Limb (tissue), 2 donors: ENCODE measurements at regions not wholly inside any gene's neighbourhood (a gene's known extent, or its start where the extent isn't known, plus 50 kb on each side); places are given as distances from the start of the nearest gene placed in this dataset.
A peak's percentile ranks its signal among the peaks of the same experiment; 100 is the strongest.

ENCODE experiments used
- DNase-seq, 2 donors: peaks; one replicate each; pipeline ENCODE4 v3.0.0-alpha.2; 2016; ENCODE audit errors: extremely low spot score in 2 of 2

DNA sequence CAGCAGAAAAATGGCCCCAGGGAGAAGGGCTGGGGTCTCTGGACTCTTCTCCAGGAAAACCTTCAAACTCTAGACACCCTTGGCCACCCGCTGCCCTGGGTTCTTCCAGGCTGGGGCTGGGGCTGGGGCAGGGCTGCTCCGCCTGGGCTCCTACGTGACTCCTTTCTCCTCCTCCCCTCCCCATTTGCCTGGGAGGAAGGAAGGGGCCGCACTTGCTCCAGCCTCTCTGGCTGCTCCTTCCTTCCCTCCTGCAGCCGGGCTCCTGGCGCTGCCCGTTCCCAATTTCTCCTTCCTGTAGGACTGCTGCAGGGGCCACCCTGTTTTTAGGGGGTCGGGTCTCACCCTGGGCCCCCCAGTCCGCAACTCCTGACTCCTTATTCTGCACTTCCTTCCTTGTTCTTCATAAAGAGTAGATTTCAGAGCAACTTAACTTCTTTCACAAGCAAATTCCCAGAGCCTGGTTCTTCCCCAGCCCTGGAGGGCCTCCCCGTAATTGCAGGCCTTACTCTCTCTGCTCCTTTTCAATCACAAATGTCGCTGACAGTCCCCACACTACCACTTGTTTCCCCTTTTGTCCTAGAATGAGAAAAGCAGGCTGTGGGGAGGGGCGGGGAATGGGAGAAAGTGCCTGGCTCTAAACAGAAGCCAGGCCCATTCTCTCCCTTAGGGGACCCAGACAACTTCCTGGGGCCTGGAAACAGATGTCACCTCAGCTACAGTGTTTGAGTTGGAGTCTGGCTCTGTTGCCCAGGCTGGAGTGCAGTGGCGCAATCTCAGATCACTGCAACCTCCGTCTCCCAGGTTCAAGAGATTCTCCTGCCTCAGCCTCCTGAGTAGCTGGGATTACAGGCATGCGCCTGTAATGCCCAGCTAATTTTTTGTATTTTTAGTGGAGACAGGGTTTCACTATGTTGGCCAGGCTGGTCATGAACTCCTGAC lies 137.8 kb downstream of the ENGASE start:
- DNase-seq = no peak

DNA sequence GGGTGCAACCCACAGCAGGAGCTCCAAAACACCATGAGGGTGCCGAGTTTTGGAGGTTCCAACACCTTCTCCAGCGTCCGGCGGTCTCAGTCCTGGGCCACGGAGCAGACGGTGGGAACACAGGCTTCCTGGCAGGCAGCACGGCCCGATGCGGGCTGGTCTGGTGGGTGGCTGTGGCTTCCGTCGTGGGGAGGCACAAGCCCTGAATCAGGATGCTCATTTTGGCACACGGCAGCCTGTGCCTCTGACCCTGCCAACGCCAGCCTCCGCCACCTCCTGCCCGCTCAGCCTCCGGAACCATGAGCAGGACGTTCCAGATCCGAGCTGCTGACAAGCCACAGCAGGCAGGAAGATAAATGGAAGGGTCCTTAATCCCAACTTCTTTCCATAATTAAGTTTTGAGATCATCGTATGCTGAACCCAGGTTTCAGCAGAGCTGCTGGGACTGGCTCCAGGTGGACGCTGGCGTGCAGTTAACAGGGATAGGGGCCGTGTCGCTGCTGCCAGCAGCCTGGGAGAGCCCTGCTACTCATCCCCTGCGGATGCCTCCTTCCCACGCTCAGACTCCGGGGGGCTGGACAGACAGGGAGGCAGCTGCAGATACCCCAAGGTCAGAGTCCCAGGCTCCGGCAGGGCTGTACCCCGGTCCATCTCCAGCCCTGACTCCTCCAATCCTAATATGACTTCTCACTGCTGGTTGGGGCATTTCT lies 136.6 kb downstream of the ENGASE start:
- no peak for DNase-seq

DNA sequence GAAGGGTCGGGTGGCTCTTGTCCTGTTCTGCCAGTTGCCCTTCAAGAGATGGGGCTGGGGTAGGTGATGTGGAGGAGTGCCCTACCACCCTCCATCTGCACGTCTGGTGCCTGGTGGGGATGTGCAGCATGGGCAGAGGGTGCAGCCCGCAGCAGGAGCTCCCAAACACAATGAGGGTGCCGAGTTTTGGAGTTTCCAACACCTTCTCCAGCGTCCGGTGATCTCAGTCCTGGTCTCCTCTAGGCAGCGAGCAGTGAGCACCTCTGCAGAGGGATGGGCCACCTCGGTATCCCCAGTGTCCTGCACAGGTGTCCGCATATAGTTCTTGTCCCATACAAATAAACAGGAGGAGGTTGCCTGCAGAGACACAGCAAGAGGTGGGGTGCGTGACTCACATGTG lies 136.0 kb downstream of the ENGASE start:
- no peak for DNase-seq

DNA sequence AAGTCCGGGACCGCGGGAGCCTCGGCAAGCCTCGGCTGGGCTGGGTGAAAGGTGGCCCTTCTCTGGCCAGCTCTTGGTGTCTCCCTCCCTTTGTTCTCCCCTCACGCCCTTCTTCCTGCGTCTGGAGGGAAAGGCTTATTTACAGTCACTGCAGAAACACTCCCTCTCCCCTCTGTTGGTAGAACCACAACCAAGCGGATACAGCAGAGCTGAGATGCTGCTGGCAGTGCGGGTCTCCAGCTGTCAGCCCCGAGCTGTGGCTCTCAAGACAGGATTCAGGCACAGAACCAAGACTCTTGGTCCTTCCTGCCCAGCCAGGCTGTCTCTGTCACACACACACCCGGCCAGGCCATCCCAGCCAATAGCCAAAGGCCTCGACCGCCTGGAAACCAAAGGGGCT lies 133.3 kb downstream of the ENGASE start:
- DNase-seq = no peak

DNA sequence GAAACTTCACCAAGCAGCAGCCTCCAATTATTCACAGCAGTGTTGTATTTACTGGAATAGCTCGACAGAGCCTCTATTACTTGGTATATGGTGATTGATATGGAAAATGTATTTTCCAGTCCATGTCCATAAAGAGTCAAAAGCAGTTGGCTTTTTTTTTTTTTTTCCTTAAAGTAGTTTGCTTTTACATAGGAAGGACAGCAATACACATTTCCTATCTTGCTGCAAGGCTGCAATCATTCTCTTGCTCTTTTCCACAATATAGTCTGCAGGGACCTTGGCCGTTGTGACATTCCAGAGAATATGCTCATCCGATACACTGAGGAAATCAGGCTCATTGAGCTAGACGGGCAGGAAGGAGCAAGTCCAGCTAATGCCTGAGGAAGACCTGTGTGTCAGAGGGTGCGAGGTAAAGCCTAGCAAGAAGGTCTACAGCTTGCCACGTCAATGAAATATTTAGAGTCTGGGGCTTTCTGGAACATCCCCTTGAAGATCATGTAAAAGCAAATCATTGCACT lies 131.1 kb downstream of the ENGASE start:
- DNase-seq = no peak

DNA sequence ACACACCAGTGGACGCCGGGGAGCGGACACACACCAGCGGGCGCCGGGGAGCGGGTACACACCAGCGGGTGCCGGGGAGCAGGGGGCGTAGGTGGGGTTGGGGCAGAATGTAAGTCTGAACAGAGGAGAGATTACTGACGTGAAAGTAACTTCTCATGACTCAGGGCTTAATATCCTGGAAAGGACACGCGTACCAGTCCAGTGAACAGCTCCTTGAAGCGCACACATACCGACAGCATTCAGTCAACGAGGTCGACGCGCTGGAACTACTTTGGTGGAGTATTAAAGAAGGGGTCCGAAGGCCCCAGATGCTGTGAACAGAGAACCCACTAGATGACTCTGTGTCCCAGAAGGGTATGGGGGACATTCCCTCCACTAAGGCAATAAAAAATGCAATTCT lies 129.6 kb downstream of the ENGASE start:
- no peak for DNase-seq

DNA sequence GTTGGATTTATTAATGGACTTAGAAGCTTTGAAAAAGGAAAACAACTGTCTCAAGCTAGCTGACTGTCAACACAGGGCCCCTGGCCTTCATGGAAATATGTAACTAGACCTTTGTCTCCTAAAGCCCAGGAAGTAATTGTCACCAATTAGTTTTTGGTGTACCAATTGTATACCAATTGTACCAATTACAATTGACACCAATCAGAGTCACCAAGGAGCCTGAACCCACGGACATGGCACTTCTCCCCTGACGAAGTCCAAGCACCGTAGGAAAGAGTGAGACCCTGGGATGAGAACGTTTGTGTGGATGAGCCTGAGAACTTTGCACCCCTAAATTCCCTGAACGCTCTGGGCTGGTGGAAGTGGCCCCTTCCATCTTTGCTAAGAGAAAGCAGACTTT lies 129.0 kb downstream of the ENGASE start:
- no peak for DNase-seq

DNA sequence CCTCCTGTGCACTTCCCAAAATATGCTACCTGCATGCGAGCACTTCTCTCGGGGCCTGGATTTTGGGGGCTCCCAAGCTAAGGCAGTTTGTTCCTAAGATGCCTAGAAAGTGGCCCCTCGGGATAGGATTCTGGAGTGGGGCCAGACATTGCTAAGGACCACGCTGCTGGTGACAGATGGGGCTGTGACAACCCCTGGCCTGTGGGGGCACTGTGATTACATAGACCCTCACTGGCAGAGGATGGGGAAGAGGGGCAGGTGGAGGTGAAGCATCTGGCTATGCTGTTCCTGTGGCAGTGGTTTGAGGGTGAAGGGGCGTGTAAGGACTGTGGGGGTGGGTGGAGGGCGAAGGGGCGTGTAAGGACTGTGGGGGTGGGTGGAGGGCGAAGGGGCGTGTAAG lies 128.4 kb downstream of the ENGASE start:
- DNase-seq = no peak

DNA sequence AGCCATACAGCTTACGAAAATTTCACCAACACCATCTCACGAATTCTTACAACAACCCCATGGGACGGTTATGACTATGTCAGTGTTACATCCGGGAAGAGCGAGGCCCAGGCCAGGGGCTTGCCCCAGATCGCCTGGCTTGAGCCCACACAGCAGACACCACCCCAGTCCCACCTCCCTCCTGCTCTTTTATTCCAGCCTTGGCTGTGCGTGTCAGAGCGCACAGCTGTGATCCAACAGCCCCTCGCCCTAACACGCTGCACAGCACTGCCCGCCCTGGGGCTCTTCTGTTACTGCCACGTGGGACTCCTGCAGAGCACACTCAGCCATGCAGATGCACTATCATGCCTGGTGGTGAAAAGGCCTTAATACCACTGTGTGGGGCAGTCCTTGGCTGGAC lies 127.9 kb downstream of the ENGASE start:
- DNase-seq = no peak

DNA sequence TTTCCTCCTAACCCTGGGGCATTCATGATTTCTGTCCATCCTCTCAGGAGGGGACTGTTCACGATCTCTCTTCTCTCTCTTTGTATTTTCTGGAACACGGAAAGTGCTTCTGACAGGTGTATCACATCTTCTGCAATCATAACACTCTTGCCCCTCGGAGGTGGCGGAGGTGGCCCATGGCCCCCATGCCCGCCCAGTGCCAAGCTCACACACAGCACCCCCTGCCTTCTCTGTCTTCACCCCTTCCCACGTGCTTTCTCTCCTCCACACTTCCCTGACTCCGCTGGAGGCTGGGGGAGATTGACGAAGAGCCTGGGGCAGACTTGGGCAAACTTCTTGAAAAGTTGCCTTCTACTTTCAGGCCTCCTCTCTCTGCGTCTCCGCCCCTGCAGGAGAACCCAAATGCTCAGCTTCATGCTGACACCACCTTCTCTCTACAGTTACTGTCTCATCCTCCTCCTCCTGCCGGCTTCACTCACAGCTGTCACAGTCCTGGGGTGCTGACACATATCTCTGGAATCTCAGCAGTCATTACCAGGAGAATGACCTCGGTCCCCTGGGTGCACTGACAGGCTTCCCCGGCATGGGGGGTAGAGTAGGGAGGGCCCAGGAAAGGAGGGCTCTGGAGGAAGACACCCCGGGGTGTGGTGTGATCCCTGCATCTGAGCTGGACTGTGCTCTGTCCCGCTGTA lies 127.1 kb downstream of the ENGASE start:
- DNase-seq = no peak

DNA sequence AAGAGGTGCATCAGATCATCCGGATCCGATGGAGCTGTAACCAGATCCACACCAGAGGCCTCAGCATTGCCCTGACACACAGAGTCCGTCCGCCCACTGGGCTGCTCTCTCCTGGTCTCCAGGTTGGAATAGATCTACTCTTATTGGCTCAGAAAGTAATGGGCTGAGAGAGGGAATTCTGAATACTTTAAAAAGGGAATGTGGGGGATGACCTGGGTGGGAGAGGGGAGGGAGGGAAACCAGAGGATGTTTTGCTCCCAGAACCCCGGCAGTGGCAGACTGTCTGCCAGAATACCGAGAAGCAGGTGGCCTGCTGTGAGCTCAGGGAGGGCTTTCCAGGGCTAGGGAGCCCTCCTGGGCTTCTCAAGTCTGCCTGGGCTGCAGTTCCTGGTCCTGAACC lies 126.5 kb downstream of the ENGASE start:
- no peak for DNase-seq

DNA sequence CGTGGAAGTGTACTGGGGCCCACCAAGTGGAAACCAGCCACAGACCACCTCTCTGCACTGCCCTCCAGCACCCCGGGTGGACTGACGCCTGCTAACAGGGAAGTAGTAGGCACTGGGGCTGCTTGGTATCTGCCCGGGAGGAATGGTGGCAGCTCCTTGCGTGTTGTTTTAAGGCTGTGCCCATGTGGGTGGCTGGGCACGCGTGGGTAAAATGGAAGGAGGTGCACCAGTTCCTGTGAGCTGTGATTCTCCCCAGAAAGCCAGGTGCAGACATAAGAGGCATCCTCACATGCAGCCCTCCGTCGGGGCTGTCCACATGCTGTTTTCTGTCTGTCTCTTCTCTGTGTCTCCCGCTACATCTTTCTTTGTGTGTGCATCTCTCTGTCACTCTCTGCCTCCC lies 122.3 kb downstream of the ENGASE start:
- DNase-seq = no peak

DNA sequence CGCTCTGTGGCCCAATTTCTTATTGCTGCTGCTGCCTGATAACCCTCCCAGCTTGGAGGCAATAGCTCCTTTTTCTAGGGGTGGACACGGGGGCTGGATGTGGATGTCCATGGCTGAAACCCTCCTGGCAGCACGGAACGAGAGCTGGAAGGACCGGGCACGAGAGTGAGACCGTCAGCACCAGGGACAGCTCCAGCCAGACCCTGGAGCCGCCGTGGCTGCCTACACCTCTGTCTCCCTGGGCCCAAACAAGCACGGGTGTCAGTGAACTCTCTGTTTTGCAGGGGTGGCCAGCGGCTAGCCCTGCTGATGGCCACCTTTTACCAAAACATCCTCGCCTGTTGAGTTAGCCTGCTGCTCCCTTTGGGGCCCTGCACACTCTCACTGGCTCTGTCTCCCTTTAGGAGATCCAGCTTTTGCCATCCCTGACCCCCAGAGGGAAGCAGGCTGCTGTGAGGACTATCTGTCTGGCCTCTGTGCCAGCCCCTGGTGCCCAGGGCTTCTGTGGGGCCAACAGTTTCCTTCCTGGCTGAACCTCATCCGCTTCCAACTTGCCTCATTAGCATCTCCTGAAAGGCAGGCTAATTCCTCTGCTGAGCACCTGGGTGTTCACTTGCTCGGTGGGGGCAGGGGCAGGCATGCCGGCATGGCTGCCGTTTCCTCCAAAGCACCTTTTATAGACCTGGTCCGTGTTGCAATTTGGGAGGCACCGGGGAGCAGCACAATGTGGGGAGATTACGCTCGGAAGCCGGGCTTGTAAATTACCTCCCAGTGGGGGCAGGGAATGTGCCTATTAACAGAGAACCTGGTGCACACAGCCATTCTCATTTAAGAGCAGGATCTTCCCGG lies 118.1 kb downstream of the ENGASE start:
- peak; percentile 47 to 82 for DNase-seq

DNA sequence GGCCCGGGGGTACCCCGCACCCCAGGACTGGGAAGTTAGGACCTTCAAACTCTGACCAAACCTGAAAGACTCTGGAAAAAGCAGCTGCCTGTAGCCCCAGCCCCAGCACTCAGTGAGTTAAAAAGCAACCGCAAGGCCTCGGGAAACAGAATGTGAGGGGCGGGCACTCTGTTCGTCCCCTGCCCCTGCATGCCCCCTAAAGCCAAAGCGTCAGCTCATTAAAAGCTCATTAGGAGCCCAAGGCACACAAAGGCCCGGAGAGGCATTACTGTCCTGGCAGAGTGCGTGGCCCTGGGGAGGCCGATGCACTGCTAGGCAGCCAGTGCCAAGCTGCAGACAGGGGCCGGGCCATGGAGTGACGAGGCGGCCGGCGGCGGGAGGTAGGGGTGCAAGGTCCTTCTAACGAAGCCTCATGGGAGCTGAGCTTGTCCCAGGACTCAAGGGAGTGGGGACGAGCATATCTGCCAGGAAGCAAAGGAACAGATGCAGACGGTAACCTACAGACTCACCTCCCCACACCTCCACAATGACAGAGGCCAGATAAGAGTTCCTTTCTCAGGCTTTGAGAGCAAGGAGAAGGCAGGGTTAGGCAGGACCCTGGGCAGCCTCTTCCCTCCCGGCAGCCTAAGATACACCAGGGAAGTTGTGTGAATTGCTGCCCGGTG lies 116.8 kb downstream of the ENGASE start:
- no peak for DNase-seq

DNA sequence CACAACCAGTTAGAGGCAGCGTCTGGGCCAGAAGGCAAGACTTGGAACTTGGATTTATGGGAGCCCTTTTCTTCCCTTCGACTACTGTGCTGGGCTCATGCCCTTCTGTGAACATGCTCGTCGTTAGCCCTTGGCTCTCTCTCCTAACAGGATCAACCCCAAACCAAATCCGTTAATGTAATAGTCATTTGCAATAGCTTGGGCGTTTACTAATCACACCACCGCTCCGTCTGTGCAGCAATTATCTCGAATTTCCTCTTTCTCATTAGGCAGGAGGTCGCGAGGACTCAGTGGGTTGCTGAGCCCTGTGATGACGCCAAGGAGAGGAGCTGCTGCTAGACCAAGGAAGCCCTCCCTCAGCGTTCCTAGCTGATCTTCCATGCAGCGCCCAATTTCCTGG lies 114.7 kb downstream of the ENGASE start:
- DNase-seq = no peak

DNA sequence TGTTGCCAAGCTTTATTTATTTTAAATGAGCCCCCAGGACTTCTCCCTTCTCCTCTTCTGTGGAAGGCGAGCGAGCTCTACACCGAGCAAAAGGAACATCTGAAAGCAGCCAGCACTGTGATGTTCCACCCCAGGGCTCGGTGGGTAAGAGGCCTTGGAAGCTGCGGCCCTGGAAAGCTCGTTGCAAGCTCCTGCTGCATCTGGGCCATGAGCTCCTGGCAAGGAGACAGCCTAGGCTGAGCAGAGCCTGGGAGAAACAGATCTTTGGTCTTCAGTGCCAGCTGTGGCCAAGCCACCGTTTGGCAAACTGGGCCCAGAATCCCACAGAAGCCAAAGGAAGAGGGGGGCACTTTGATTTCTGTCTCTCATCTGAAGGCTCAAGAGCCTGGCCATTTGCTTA lies 114.1 kb downstream of the ENGASE start:
- DNase-seq = no peak

DNA sequence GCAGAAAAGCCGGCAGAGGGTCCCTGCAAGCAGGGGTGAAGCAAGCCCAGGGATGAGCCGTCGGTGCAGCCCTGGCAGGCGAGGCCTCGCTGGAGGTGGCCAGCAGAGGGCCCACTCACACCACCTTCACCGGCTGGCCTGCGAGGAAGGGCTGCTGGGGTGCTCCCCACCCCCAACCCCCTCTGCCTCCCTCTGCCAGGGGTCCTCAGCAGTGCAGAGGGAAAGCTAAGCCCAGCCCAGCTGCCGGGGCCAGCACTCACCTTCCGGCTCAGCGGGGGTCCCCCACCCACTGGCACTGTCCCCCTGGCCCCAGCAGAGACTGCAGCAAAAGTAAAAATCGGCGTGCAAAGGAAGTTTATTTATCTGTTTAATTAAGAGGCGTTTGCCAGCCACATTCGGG lies 113.4 kb downstream of the ENGASE start:
- peak in 1 of 2 donors; percentile 72 for DNase-seq

DNA sequence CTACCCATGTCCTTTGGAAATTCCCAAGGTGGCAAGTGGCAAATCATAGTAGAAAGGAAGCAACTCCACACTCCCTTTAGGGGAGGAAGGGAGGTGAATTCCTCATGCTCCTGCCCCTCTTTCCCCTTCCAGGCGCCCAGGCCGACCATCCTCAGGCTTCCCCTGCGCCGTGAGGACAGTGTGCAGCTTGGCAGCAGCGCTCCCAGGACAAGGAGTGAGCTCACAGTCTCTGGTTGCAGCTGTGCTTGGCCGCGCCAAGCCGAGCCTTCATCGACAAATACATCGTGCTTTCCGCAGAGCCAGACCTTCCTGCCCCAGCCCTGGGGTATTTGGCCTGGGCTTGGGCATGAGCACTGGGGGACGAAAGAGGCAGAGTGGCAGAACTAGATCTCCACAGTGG lies 112.6 kb downstream of the ENGASE start:
- DNase-seq = no peak

DNA sequence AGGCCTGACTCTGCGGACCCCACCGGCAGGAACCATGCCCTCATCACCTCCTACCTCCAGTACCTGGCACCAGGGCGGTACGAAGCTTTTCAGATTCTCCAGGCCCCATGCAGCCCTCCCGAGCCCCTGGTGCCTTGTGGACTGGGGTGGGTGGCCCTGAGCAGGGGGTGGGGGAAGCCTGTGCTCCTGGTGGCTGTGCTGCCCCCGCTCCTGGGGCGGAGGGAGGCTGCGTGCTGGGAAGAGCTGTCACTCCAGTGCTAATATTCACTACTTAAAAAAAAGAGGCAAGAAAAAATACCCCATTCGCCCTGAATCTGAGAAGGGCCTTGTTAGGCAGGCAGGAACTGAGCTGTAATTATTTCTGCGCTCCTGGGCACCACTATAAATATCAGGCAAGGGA lies 111.8 kb downstream of the ENGASE start:
- DNase-seq = no peak

DNA sequence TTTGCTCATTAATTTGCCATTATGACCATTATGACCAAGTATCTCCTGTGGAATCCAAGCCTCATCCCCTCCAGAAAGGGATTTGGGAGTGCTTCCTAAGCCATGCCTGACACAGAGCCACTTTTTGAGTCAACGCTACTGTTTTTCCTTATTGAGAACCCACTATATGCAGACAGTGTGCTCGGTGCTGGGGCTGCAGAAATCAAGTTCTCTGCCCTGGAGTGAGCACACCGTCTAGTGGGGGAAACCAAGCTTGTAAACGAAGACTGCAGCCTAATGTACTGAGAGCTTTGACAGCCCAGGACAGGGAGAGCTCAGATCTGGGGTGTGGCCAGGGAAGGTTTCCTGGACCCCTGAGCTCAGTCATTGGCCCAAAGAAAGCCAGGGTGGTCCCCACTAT lies 111.0 kb downstream of the ENGASE start:
- no peak for DNase-seq

DNA sequence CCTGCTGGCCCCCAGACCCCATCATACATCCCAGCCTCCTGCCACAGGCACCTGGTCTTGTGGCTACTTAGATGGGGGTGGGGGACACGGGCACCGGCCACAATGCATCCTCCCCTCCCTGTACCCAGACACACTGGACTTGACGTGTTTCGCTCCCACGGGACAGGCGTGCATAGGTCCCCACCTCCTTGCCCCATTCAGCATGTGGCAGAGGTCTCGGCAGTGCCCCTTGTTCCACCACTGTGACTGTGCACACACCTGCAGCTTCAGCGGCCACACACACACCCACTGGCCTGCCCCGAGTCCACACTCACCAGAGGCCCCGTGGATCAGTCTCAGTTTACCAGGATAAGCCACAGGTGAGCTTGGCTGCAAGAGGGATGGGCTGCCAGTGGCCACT lies 109.6 kb downstream of the ENGASE start:
- no peak for DNase-seq
